B cell (primary cell): ENCODE measurements at regions not wholly inside any gene's neighbourhood (a gene's known extent, or its start where the extent isn't known, plus 50 kb on each side); places are given as distances from the start of the nearest gene placed in this dataset.

Experiments used
- ATAC-seq: fragments of 200-7000 bp; cut with Tn5 transposase; one replicate; pipeline ENCODE4 v1.10.0; 2021; ENCODE audit warnings: low read depth, mild to moderate bottlenecking, moderate number of reproducible peaks, moderate library complexity
- CTCF ChIA-PET: fragments of 350-600 bp; sonication (Branson Sonifier 250); formaldehyde crosslinking; loops from one replicate; lab custom pipeline; 2021; ENCODE audit warnings: antibody characterized with exemption, inconsistent platforms; lab: Charles Lee
- POLR2A ChIA-PET: fragments of 350-600 bp; sonication (Branson Sonifier 250); formaldehyde crosslinking; loops from one replicate; lab custom pipeline; 2021; ENCODE audit warnings: antibody characterized with exemption; lab: Charles Lee
- DNase-seq: peaks from one replicate; pipeline ENCODE4 v3.0.0; 2013
- H2AFZ ChIP-seq: 2 replicates; pipeline ENCODE4 v1.6.1; 2012; ENCODE audit warnings: mild to moderate bottlenecking, low read depth, low read length; ENCODE audit not compliant: insufficient read depth, poor library complexity, severe bottlenecking
- H3K27ac ChIP-seq, 2 donors: 1 replicate in 1 of 2; 2 replicates in 1 of 2; pipeline ENCODE4 v1.5.1; 2012 to 2013; ENCODE audit warnings: low read length in 2 of 2, mild to moderate bottlenecking in 2 of 2, moderate library complexity in 1 of 2
- H3K27me3 ChIP-seq, 4 experiments: fragments of 200-600 bp in 1 of 4; sonication (generic) in 1 of 4; replicated peaks in 1 of 4; 1 replicate in 2 of 4; 2 replicates in 2 of 4; pipeline versions ENCODE4 v1.6.1 to v1.7.0; 2013 to 2016; ENCODE audit warnings: low read length in 3 of 4, mild to moderate bottlenecking in 2 of 4, mixed read lengths in 1 of 4, moderate library complexity in 1 of 4; ENCODE audit not compliant: insufficient read depth in 4 of 4, control insufficient read depth in 3 of 4; ENCODE audit errors: control extremely low read depth in 1 of 4
- H3K36me3 ChIP-seq, 2 experiments: replicated peaks in 1 of 2; 1 replicate in 1 of 2; 2 replicates in 1 of 2; pipeline versions ENCODE4 v1.6.1 to v1.7.1; 2013; ENCODE audit warnings: low read length in 1 of 2; ENCODE audit not compliant: insufficient read depth in 2 of 2, control insufficient read depth in 1 of 2; ENCODE audit errors: control extremely low read depth in 1 of 2, extremely low read depth in 1 of 2
- H3K4me1 ChIP-seq, 2 donors: fragments of 200-600 bp in 1 of 2; sonication (generic) in 1 of 2; 1 replicate in 1 of 2; 2 replicates in 1 of 2; pipeline versions ENCODE4 v1.5.1 to v1.6.1; 2013 to 2017; ENCODE audit warnings: low read length in 2 of 2; ENCODE audit not compliant: control insufficient read depth in 2 of 2, insufficient read depth in 2 of 2
- H3K4me2 ChIP-seq: replicated peaks from 2 replicates; pipeline ENCODE3; 2012; ENCODE audit warnings: mild to moderate bottlenecking, low read depth, low read length; ENCODE audit not compliant: poor library complexity, severe bottlenecking
- H3K4me3 ChIP-seq, 5 experiments: fragments of 200-600 bp in 1 of 5; sonication (generic) in 1 of 5; 1 replicate in 3 of 5; 2 replicates in 2 of 5; pipeline versions ENCODE4 v1.5.1 to v1.7.0; 2011 to 2016; ENCODE audit warnings: low read length in 4 of 5, mild to moderate bottlenecking in 4 of 5, low read depth in 2 of 5, control low read depth in 1 of 5, moderate library complexity in 1 of 5; ENCODE audit not compliant: insufficient read depth in 1 of 5; ENCODE audit errors: control extremely low read depth in 1 of 5, extremely low read depth in 1 of 5
- H3K79me2 ChIP-seq: fragments of 200-600 bp; sonication (generic); one replicate; pipeline ENCODE4 v1.6.0; 2016; ENCODE audit warnings: low read length; ENCODE audit not compliant: control insufficient read depth, insufficient read depth
- H3K9ac ChIP-seq: fragments of 200-600 bp; sonication (generic); 2 replicates; pipeline ENCODE4 v1.6.1; 2017; ENCODE audit warnings: mild to moderate bottlenecking, low read length, moderate library complexity
- H3K9me3 ChIP-seq, 3 donors: one replicate each; pipeline versions ENCODE4 v1.6.1 to v1.7.1; 2013; ENCODE audit warnings: low read length in 2 of 3; ENCODE audit not compliant: control insufficient read depth in 2 of 3, insufficient read depth in 1 of 3; ENCODE audit errors: control extremely low read depth in 1 of 3
- H4K20me1 ChIP-seq: 2 replicates; pipeline ENCODE4 v1.6.0; 2012; ENCODE audit warnings: mild to moderate bottlenecking, low read length; ENCODE audit not compliant: insufficient read depth, control insufficient read depth, poor library complexity, severe bottlenecking
- H3K27ac Mint-ChIP-seq: one replicate; pipeline ENCODE4 v1.8.0; 2021; ENCODE audit warnings: mixed read lengths
- H3K27me3 Mint-ChIP-seq: one replicate; pipeline ENCODE4 v1.8.0; 2021; ENCODE audit warnings: mixed read lengths
- H3K4me1 Mint-ChIP-seq: one replicate; pipeline ENCODE4 v1.8.0; 2021; ENCODE audit warnings: mixed read lengths
- H3K4me3 Mint-ChIP-seq: one replicate; pipeline ENCODE4 v1.8.0; 2021; ENCODE audit warnings: mixed read lengths
- H3K9me3 Mint-ChIP-seq: one replicate; pipeline ENCODE4 v1.8.0; 2022; ENCODE audit warnings: mixed read lengths; ENCODE audit not compliant: insufficient read depth
- EZH2 ChIP-seq: IDR thresholded peaks from 2 replicates; pipeline ENCODE4 v1.6.1; 2012; ENCODE audit warnings: borderline replicate concordance, low read depth, mild to moderate bottlenecking, moderate library complexity, low read length; ENCODE audit not compliant: insufficient read depth, poor library complexity, severe bottlenecking
- WGBS: methylation state at CpG from one replicate; pipeline ENCODE4 v1.1.5; 2013; ENCODE audit warnings: missing lambda C conversion rate; ENCODE audit not compliant: insufficient coverage; 5-methylcytosine and 5-hydroxymethylcytosine counted together
- intact Hi-C: fragments of 100-400 bp; cut with micrococcal nuclease; formaldehyde crosslinking; loops from one replicate; pipeline ENCODE4 v1.10.0; 2022
- TF ChIP-seq, protein P1 (sequence below): fragments of 200-600 bp; IDR thresholded peaks from one replicate; pipeline ENCODE4 v1.8.0; 2022; ENCODE audit warnings: antibody characterized with exemption, mild to moderate bottlenecking

DNA sequence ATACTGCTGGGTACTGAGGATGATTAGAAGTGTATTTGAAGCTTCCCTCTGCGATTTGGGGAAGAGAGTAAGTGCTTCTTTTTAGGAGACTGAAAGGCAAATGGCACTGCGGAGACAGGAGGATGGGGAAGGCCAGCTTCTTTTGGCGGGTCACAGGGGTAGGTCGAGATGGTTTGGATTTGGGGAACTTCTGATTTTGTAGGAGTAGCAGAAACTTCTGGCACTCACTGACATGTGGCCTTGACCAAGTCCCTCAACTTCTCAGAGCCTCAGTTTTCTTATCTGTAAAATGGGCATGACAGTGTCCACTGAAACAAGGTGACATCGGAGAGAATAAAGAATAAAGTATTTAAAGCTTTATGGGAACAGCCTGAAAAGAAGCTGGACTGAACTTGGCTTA lies 59.8 kb upstream of the WDR11 start:
- no peak for TF ChIP-seq EZH2
- TF ChIP-seq, protein P1, sequence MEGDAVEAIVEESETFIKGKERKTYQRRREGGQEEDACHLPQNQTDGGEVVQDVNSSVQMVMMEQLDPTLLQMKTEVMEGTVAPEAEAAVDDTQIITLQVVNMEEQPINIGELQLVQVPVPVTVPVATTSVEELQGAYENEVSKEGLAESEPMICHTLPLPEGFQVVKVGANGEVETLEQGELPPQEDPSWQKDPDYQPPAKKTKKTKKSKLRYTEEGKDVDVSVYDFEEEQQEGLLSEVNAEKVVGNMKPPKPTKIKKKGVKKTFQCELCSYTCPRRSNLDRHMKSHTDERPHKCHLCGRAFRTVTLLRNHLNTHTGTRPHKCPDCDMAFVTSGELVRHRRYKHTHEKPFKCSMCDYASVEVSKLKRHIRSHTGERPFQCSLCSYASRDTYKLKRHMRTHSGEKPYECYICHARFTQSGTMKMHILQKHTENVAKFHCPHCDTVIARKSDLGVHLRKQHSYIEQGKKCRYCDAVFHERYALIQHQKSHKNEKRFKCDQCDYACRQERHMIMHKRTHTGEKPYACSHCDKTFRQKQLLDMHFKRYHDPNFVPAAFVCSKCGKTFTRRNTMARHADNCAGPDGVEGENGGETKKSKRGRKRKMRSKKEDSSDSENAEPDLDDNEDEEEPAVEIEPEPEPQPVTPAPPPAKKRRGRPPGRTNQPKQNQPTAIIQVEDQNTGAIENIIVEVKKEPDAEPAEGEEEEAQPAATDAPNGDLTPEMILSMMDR: no peak
- ChIA-PET CTCF (no interaction called here), POLR2A (no interaction called here)
- no peak overlapping the region for H3K27ac ChIP-seq
- Mint-ChIP-seq H3K4me1 (peaks cover 5% of the 10 kb centered on the region), H3K9me3 (no peaks in the 10 kb centered on the region), H3K27ac (no peak overlapping the region), H3K27me3 (peaks cover 3% of the 10 kb centered on the region), H3K4me3 (no peak overlapping the region)
- H3K9ac ChIP-seq: no peak overlapping the region
- no peak for DNase-seq
- H3K4me2 ChIP-seq: no peak overlapping the region
- H3K4me3 ChIP-seq: no peak overlapping the region
- H3K79me2 ChIP-seq: no peaks in the 10 kb centered on the region
- WGBS: 95% methylated on average over 4 of the region's 5 CpGs
- no peaks in the 10 kb centered on the region for H3K36me3 ChIP-seq
- ATAC-seq: no peak
- intact Hi-C loops: no loop called here
- H3K27me3 ChIP-seq: no peaks in the 10 kb centered on the region
- no peak overlapping the region for H2AFZ ChIP-seq
- no peaks in the 10 kb centered on the region for H4K20me1 ChIP-seq
- no peaks in the 10 kb centered on the region for H3K9me3 ChIP-seq
- peaks cover 0 to 5% of the 10 kb centered on the region in 2 donors for H3K4me1 ChIP-seq

DNA sequence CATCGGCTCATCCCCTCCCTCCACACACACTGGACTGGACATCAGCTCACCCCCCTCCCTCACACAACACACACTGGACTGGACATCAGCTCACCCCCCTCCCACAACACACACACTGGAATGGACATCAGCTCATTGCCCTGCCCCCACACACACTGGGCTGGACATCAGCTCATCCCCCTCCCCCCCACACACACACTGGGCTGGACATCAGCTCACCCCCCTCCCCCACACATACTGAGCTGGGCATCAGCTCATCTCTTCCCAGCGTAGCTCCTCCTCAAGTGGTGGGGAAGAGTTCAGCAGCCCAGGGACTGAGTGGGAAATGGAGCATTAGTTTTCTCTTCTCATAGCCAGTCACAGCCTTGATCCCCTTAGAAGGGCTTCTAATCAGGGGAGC lies 58.1 kb upstream of the WDR11 start:
- no peak overlapping the region for H3K27ac Mint-ChIP-seq
- DNase-seq (no peak), ATAC-seq (no peak)
- no peak overlapping the region for H3K4me3 Mint-ChIP-seq
- H3K4me1 Mint-ChIP-seq: peaks cover 5% of the 10 kb centered on the region
- Histone ChIP-seq H3K4me2 (no peak overlapping the region), H4K20me1 (no peaks in the 10 kb centered on the region), H3K4me1 (peaks cover 0 to 5% of the 10 kb centered on the region in 2 donors), H2AFZ (no peak overlapping the region), H3K4me3 (no peak overlapping the region), H3K9me3 (peaks cover 0 to 4% (median 0%) of the 10 kb centered on the region in 3 donors), H3K27ac (no peak overlapping the region), H3K79me2 (no peaks in the 10 kb centered on the region), H3K9ac (no peak overlapping the region), H3K27me3 (no peaks in the 10 kb centered on the region), H3K36me3 (no peaks in the 10 kb centered on the region)
- intact Hi-C loops: no loop called here
- no peaks in the 10 kb centered on the region for H3K9me3 Mint-ChIP-seq
- POLR2A ChIA-PET: no interaction called here
- CTCF ChIA-PET: no interaction called here
- TF ChIP-seq, protein P1: no peak
- no peak for TF ChIP-seq EZH2
- H3K27me3 Mint-ChIP-seq: peaks cover 3% of the 10 kb centered on the region
- WGBS: 100% methylated on average over 1 of the region's 2 CpGs
